ENCODE measurements at regions not wholly inside any gene's neighbourhood (a gene's known extent, or its start where the extent isn't known, plus 50 kb on each side); places are given as distances from the start of the nearest gene placed in this dataset.

GRCh38 chr6:115677198-115677597, 383.5 kb downstream of the FRK start:
- no peak for DNase-seq (ENCODE audit: low read depth)
- H3K4me3 ChIP-seq (ENCODE audit: low read depth, low read length) = no peak overlapping the region
- TF ChIP-seq MAX (IDR thresholded peaks at IDR 0.05; ENCODE audit: low read depth, low read length) = no peak
- no peak for TF ChIP-seq CTCF (IDR thresholded peaks at IDR 0.05; ENCODE audit: low read depth, low read length)
- no peak for TF ChIP-seq MYC (IDR thresholded peaks at IDR 0.05; ENCODE audit: low read depth, low read length)
- no peak for TF ChIP-seq POLR2A (IDR thresholded peaks at IDR 0.05; ENCODE audit: extremely low read depth, insufficient read length)

GRCh38 chr6:115675443-115675842, 385.2 kb downstream of the FRK start:
- TF ChIP-seq POLR2A (IDR thresholded peaks at IDR 0.05; ENCODE audit: extremely low read depth, insufficient read length) = no peak
- TF ChIP-seq MYC (IDR thresholded peaks at IDR 0.05; ENCODE audit: low read depth, low read length) = no peak
- no peak for TF ChIP-seq CTCF (IDR thresholded peaks at IDR 0.05; ENCODE audit: low read depth, low read length)
- no peak for TF ChIP-seq MAX (IDR thresholded peaks at IDR 0.05; ENCODE audit: low read depth, low read length)
- DNase-seq (ENCODE audit: low read depth) = no peak
- no peak overlapping the region for H3K4me3 ChIP-seq (ENCODE audit: low read depth, low read length)

- no peak overlapping the region for H3K4me3 ChIP-seq (ENCODE audit: low read depth, low read length)
- TF ChIP-seq POLR2A (IDR thresholded peaks at IDR 0.05; ENCODE audit: extremely low read depth, insufficient read length) (no peak), CTCF (IDR thresholded peaks at IDR 0.05; ENCODE audit: low read depth, low read length) (no peak), MAX (IDR thresholded peaks at IDR 0.05; ENCODE audit: low read depth, low read length) (no peak), MYC (IDR thresholded peaks at IDR 0.05; ENCODE audit: low read depth, low read length) (no peak)
- DNase-seq (ENCODE audit: low read depth) = no peak
Observed at GRCh38 chr6:115668781-115669180, 391.9 kb downstream of the FRK start.

- no peak for TF ChIP-seq CTCF (IDR thresholded peaks at IDR 0.05; ENCODE audit: low read depth, low read length)
- DNase-seq (ENCODE audit: low read depth) = no peak
Observed at GRCh38 chr6:115668211-115668610, 392.5 kb downstream of the FRK start.

GRCh38 chr6:115667478-115668026, 393.1 kb downstream of the FRK start:
- no peak for TF ChIP-seq POLR2A (IDR thresholded peaks at IDR 0.05; ENCODE audit: extremely low read depth, insufficient read length)
- no peak for TF ChIP-seq MAX (IDR thresholded peaks at IDR 0.05; ENCODE audit: low read depth, low read length)
- no peak for TF ChIP-seq MYC (IDR thresholded peaks at IDR 0.05; ENCODE audit: low read depth, low read length)
- no peak for TF ChIP-seq CTCF (IDR thresholded peaks at IDR 0.05; ENCODE audit: low read depth, low read length)
- no peak overlapping the region for H3K4me3 ChIP-seq (ENCODE audit: low read depth, low read length)
- DNase-seq (ENCODE audit: low read depth) = no peak

More at GRCh38 chr6:115668211-115668610, 392.5 kb downstream of the FRK start:
- no peak overlapping the region for H3K4me3 ChIP-seq (ENCODE audit: low read depth, low read length)

- no peak overlapping the region for H3K4me3 ChIP-seq (ENCODE audit: low read depth, low read length)
- TF ChIP-seq CTCF (IDR thresholded peaks at IDR 0.05; ENCODE audit: low read depth, low read length) = no peak
- no peak for TF ChIP-seq MYC (IDR thresholded peaks at IDR 0.05; ENCODE audit: low read depth, low read length)
- TF ChIP-seq MAX (IDR thresholded peaks at IDR 0.05; ENCODE audit: low read depth, low read length) = no peak
- TF ChIP-seq POLR2A (IDR thresholded peaks at IDR 0.05; ENCODE audit: extremely low read depth, insufficient read length) = no peak
- DNase-seq (ENCODE audit: low read depth) = no peak
Observed at GRCh38 chr6:115666997-115667396, 393.7 kb downstream of the FRK start.

Measured in NB4 (cell line).